ENCODE measurements at regions not wholly inside any gene's neighbourhood (a gene's known extent, or its start where the extent isn't known, plus 50 kb on each side); places are given as distances from the start of the nearest gene placed in this dataset.

DNA sequence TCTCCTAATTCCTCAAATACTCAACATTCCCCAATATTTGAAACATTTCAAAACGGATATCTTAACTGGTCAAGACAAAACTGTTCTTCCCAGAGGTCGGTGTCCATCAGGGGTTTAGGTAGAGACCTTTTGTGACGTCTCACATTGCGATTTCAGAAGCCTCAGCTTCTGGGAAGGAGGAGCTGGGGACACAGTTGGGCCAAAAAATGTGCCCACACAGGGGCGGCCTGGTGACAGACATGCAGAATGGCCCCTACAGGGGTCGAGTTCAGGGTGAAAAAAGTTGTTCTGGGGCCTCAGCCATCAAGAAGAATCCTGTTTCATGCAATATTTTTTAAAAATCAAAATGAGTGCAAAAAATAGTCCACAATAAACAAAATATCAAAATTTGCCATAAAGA lies 108.7 kb upstream of the PFKP start:
- no peak overlapping the region for H3K9ac ChIP-seq (ENCODE audit: low read length)
- TF ChIP-seq, protein P1, sequence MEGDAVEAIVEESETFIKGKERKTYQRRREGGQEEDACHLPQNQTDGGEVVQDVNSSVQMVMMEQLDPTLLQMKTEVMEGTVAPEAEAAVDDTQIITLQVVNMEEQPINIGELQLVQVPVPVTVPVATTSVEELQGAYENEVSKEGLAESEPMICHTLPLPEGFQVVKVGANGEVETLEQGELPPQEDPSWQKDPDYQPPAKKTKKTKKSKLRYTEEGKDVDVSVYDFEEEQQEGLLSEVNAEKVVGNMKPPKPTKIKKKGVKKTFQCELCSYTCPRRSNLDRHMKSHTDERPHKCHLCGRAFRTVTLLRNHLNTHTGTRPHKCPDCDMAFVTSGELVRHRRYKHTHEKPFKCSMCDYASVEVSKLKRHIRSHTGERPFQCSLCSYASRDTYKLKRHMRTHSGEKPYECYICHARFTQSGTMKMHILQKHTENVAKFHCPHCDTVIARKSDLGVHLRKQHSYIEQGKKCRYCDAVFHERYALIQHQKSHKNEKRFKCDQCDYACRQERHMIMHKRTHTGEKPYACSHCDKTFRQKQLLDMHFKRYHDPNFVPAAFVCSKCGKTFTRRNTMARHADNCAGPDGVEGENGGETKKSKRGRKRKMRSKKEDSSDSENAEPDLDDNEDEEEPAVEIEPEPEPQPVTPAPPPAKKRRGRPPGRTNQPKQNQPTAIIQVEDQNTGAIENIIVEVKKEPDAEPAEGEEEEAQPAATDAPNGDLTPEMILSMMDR (IDR thresholded peaks at IDR 0.05), result no peak
- no peak for TF ChIP-seq EZH2 (IDR thresholded peaks at IDR 0.05; ENCODE audit: borderline replicate concordance, insufficient read depth, low read depth, low read length, poor library complexity, severe bottlenecking)
- H3K4me2 ChIP-seq (replicated peaks; ENCODE audit: low read depth, low read length, poor library complexity, severe bottlenecking), result no peak overlapping the region
- peaks cover 6% of the 10 kb centered on the region for H3K9me3 Mint-ChIP-seq (ENCODE audit: insufficient read depth)
- H3K4me3 Mint-ChIP-seq, result no peak overlapping the region
- no peak for DNase-seq
- H3K27me3 Mint-ChIP-seq, result peaks cover 29% of the 10 kb centered on the region
- 85% methylated on average over 6 of the region's 6 CpGs for WGBS (ENCODE audit: insufficient coverage)
- H4K20me1 ChIP-seq (ENCODE audit: control insufficient read depth, insufficient read depth, low read length, poor library complexity, severe bottlenecking), result no peaks in the 10 kb centered on the region
- H3K27me3 ChIP-seq (replicated peaks in 1 of 4; ENCODE audit: control extremely low read depth in 1 of 4, control insufficient read depth in 3 of 4, insufficient read depth in 4 of 4, low read length in 3 of 4), result no peaks in the 10 kb centered on the region
- no peak overlapping the region for H3K27ac ChIP-seq (ENCODE audit: low read length in 2 of 2)
- no peak overlapping the region for H3K4me3 ChIP-seq (ENCODE audit: control extremely low read depth in 1 of 5, extremely low read depth in 1 of 5, insufficient read depth in 1 of 5, low read depth in 2 of 5, low read length in 4 of 5)
- no peaks in the 10 kb centered on the region for H3K36me3 ChIP-seq (replicated peaks in 1 of 2; ENCODE audit: control extremely low read depth in 1 of 2, control insufficient read depth in 1 of 2, extremely low read depth in 1 of 2, insufficient read depth in 2 of 2, low read length in 1 of 2)
- POLR2A ChIA-PET, result no interaction called here
- peaks cover 0 to 3% (median 0%) of the 10 kb centered on the region in 3 donors for H3K9me3 ChIP-seq (ENCODE audit: control extremely low read depth in 1 of 3, control insufficient read depth in 2 of 3, insufficient read depth in 1 of 3, low read length in 2 of 3)
- no peak overlapping the region for H2AFZ ChIP-seq (ENCODE audit: insufficient read depth, low read depth, low read length, poor library complexity, severe bottlenecking)
- H3K4me1 ChIP-seq (ENCODE audit: control insufficient read depth in 2 of 2, insufficient read depth in 2 of 2, low read length in 2 of 2), result no peaks in the 10 kb centered on the region
- no peaks in the 10 kb centered on the region for H3K79me2 ChIP-seq (ENCODE audit: control insufficient read depth, insufficient read depth, low read length)
- H3K4me1 Mint-ChIP-seq, result no peaks in the 10 kb centered on the region
- H3K27ac Mint-ChIP-seq, result no peak overlapping the region
- ATAC-seq (ENCODE audit: low read depth), result no peak
- intact Hi-C loops (cut with micrococcal nuclease), result no loop called here
- CTCF ChIA-PET, result no interaction called here

DNA sequence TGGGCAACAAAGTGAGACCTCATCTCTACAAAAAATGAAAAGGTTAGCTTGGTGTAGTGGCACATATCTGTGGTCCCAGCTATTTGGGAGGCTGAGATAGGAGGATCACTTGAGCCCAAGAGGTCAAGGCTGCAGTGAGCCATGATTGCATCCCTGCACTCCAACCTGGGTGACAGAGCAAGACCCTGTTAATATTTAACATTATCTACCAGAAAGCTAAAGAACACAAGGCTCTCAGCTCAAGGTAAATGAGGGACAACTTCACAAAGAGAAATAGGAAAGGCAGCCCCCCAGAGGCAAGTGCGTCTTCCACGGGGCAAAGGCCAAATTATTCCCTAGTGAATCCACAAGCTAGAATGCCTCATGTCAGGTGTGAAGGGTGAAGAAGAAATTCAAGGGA lies 109.6 kb upstream of the PFKP start:
- DNase-seq (no peak), ATAC-seq (ENCODE audit: low read depth) (no peak)
- intact Hi-C loops (cut with micrococcal nuclease), result no loop called here
- H3K4me3 Mint-ChIP-seq, result no peak overlapping the region
- no peak for TF ChIP-seq EZH2 (IDR thresholded peaks at IDR 0.05; ENCODE audit: borderline replicate concordance, insufficient read depth, low read depth, low read length, poor library complexity, severe bottlenecking)
- TF ChIP-seq, protein P1 (IDR thresholded peaks at IDR 0.05), result no peak
- no peak overlapping the region for H3K27ac Mint-ChIP-seq
- Histone ChIP-seq H3K9me3 (ENCODE audit: control extremely low read depth in 1 of 3, control insufficient read depth in 2 of 3, insufficient read depth in 1 of 3, low read length in 2 of 3) (peaks cover 0 to 3% (median 0%) of the 10 kb centered on the region in 3 donors), H3K4me1 (ENCODE audit: control insufficient read depth in 2 of 2, insufficient read depth in 2 of 2, low read length in 2 of 2) (no peaks in the 10 kb centered on the region), H3K27me3 (replicated peaks in 1 of 4; ENCODE audit: control extremely low read depth in 1 of 4, control insufficient read depth in 3 of 4, insufficient read depth in 4 of 4, low read length in 3 of 4) (no peaks in the 10 kb centered on the region), H3K4me2 (replicated peaks; ENCODE audit: low read depth, low read length, poor library complexity, severe bottlenecking) (no peak overlapping the region), H3K36me3 (replicated peaks in 1 of 2; ENCODE audit: control extremely low read depth in 1 of 2, control insufficient read depth in 1 of 2, extremely low read depth in 1 of 2, insufficient read depth in 2 of 2, low read length in 1 of 2) (no peaks in the 10 kb centered on the region), H2AFZ (ENCODE audit: insufficient read depth, low read depth, low read length, poor library complexity, severe bottlenecking) (no peak overlapping the region), H3K4me3 (ENCODE audit: control extremely low read depth in 1 of 5, extremely low read depth in 1 of 5, insufficient read depth in 1 of 5, low read depth in 2 of 5, low read length in 4 of 5) (no peak overlapping the region), H3K79me2 (ENCODE audit: control insufficient read depth, insufficient read depth, low read length) (no peaks in the 10 kb centered on the region), H4K20me1 (ENCODE audit: control insufficient read depth, insufficient read depth, low read length, poor library complexity, severe bottlenecking) (no peaks in the 10 kb centered on the region), H3K9ac (ENCODE audit: low read length) (no peak overlapping the region), H3K27ac (ENCODE audit: low read length in 2 of 2) (no peak overlapping the region)
- CTCF ChIA-PET, result no interaction called here
- peaks cover 6% of the 10 kb centered on the region for H3K9me3 Mint-ChIP-seq (ENCODE audit: insufficient read depth)
- H3K4me1 Mint-ChIP-seq, result no peaks in the 10 kb centered on the region
- no CpG with 5 or more reads among the region's 2 CpGs for WGBS (ENCODE audit: insufficient coverage)
- POLR2A ChIA-PET, result no interaction called here
- H3K27me3 Mint-ChIP-seq, result peaks cover 31% of the 10 kb centered on the region

All from B cell (primary cell).